Esophagus squamous epithelium (tissue), 5 donors: ENCODE measurements at regions not wholly inside any gene's neighbourhood (a gene's known extent, or its start where the extent isn't known, plus 50 kb on each side); places are given as distances from the start of the nearest gene placed in this dataset.

ENCODE experiments used
- DNase-seq: peaks from one replicate; lab custom pipeline; 2025; lab: John Stamatoyannopoulos, UW
- H3K27ac ChIP-seq, 4 donors: fragments of 200-600 bp; sonication (generic); one replicate each; pipeline ENCODE4 v1.5.1; 2016 to 2019; ENCODE audit warnings: mild to moderate bottlenecking in 1 of 4
- H3K27me3 ChIP-seq, 4 donors: fragments of 200-600 bp; sonication (generic); 1 replicate in 3 of 4; 2 replicates in 1 of 4; pipeline versions ENCODE4 v1.5.1 to v1.6.0; 2017 to 2021; ENCODE audit warnings: antibody characterized with exemption in 1 of 4
- H3K36me3 ChIP-seq, 3 donors: fragments of 200-600 bp; sonication (generic); one replicate each; pipeline ENCODE4 v1.5.1; 2016 to 2019
- H3K4me1 ChIP-seq, 3 donors: fragments of 200-600 bp; sonication (generic); one replicate each; pipeline ENCODE4 v1.5.1; 2017 to 2019
- H3K4me3 ChIP-seq, 4 donors: fragments of 200-600 bp; sonication (generic); 1 replicate in 3 of 4; 2 replicates in 1 of 4; pipeline ENCODE4 v1.5.1; 2016 to 2019; ENCODE audit warnings: mild to moderate bottlenecking in 2 of 4, moderate library complexity in 1 of 4
- H3K9me3 ChIP-seq, 3 donors: fragments of 200-600 bp; sonication (generic); one replicate each; pipeline ENCODE4 v1.5.1; 2016 to 2019
- CTCF ChIP-seq, 6 experiments: fragments of 450-650 bp in 4 of 6; fragments of 200-600 bp in 2 of 6; sonication (generic) in 2 of 6; IDR thresholded peaks; one replicate each; pipeline ENCODE4 v1.5.1; 2016 to 2019; ENCODE audit warnings: antibody characterized with exemption in 6 of 6, mild to moderate bottlenecking in 4 of 6, moderate library complexity in 4 of 6
- POLR2A ChIP-seq, 4 donors: fragments of 450-650 bp; IDR thresholded peaks; one replicate each; pipeline ENCODE4 v1.6.1; 2017; ENCODE audit warnings: antibody characterized with exemption in 4 of 4, mild to moderate bottlenecking in 4 of 4, moderate library complexity in 3 of 4
- WGBS, 2 donors: methylation state at CpG; one replicate each; pipeline ENCODE4 v1.1.5; 2018; 5-methylcytosine and 5-hydroxymethylcytosine counted together
- intact Hi-C: fragments of 100-400 bp; cut with DNase I; formaldehyde crosslinking; loops from one replicate; pipeline ENCODE4 v1.15.0; 2022
- donor health status: DM: yes; HTN: yes; CAD: no.

- no peak for DNase-seq
- WGBS, 2 donors = 75 to 76% methylated on average over 3 of the region's 3 CpGs
- Histone ChIP-seq H3K4me1 (no peaks in the 10 kb centered on the region), H3K27ac (no peak overlapping the region), H3K27me3 (no peaks in the 10 kb centered on the region), H3K9me3 (no peaks in the 10 kb centered on the region), H3K4me3 (no peak overlapping the region), H3K36me3 (no peaks in the 10 kb centered on the region)
- no peak for TF ChIP-seq POLR2A (IDR thresholded peaks at IDR 0.05)
- no peak for TF ChIP-seq CTCF (IDR thresholded peaks at IDR 0.05)
- intact Hi-C loops = no loop called here
Observed at GRCh38 chr3:17828388-17828787, 86.0 kb upstream of the TBC1D5 start.

GRCh38 chr3:17825298-17825697, 82.9 kb upstream of the TBC1D5 start:
- Histone ChIP-seq H3K4me3 (no peak overlapping the region), H3K9me3 (no peaks in the 10 kb centered on the region), H3K27ac (no peak overlapping the region), H3K36me3 (no peaks in the 10 kb centered on the region), H3K27me3 (no peaks in the 10 kb centered on the region), H3K4me1 (no peaks in the 10 kb centered on the region)
- intact Hi-C loops = no loop called here
- DNase-seq = no peak
- no peak for TF ChIP-seq CTCF (IDR thresholded peaks at IDR 0.05)
- TF ChIP-seq POLR2A (IDR thresholded peaks at IDR 0.05) = no peak
- 72 to 80% methylated on average over 3 of the region's 3 CpGs for WGBS, 2 donors

- TF ChIP-seq CTCF (IDR thresholded peaks at IDR 0.05) = no peak
- no peak for TF ChIP-seq POLR2A (IDR thresholded peaks at IDR 0.05)
- no peaks in the 10 kb centered on the region for H3K27me3 ChIP-seq
- no peaks in the 10 kb centered on the region for H3K36me3 ChIP-seq
- H3K4me3 ChIP-seq = no peak overlapping the region
- no peak for DNase-seq
- H3K27ac ChIP-seq = no peak overlapping the region
- H3K9me3 ChIP-seq = no peaks in the 10 kb centered on the region
- intact Hi-C loops = no loop called here
- H3K4me1 ChIP-seq = no peaks in the 10 kb centered on the region
Observed at GRCh38 chr3:17823816-17824215, 81.4 kb upstream of the TBC1D5 start.

GRCh38 chr3:17823036-17823435, 80.6 kb upstream of the TBC1D5 start:
- Histone ChIP-seq H3K9me3 (no peaks in the 10 kb centered on the region), H3K4me3 (no peak overlapping the region), H3K27ac (no peak overlapping the region), H3K27me3 (no peaks in the 10 kb centered on the region), H3K4me1 (no peaks in the 10 kb centered on the region), H3K36me3 (no peaks in the 10 kb centered on the region)
- TF ChIP-seq CTCF (IDR thresholded peaks at IDR 0.05) = no peak
- TF ChIP-seq POLR2A (IDR thresholded peaks at IDR 0.05) = no peak
- intact Hi-C loops = no loop called here
- 54 to 73% methylated on average over 4 of the region's 4 CpGs for WGBS, 2 donors
- no peak for DNase-seq

- WGBS, 2 donors = 43 to 46% methylated on average over 2 of the region's 2 CpGs
- Histone ChIP-seq H3K27me3 (no peaks in the 10 kb centered on the region), H3K36me3 (no peaks in the 10 kb centered on the region), H3K4me3 (no peak overlapping the region), H3K9me3 (no peaks in the 10 kb centered on the region), H3K27ac (no peak overlapping the region), H3K4me1 (no peaks in the 10 kb centered on the region)
- no peak for TF ChIP-seq POLR2A (IDR thresholded peaks at IDR 0.05)
- no peak for TF ChIP-seq CTCF (IDR thresholded peaks at IDR 0.05)
- no peak for DNase-seq
- intact Hi-C loops = no loop called here
Observed at GRCh38 chr3:17820704-17821103, 78.3 kb upstream of the TBC1D5 start.
